ENCODE measurements at regions not wholly inside any gene's neighbourhood (a gene's known extent, or its start where the extent isn't known, plus 50 kb on each side); places are given as distances from the start of the nearest gene placed in this dataset.

- Histone ChIP-seq H3K36me3 (ENCODE audit: control insufficient read depth in 2 of 2, insufficient read depth in 1 of 2, low read length in 2 of 2) (no peaks in the 10 kb centered on the region), H3K9me3 (ENCODE audit: control insufficient read depth, insufficient read depth, low read depth, low read length) (no peaks in the 10 kb centered on the region), H3K4me3 (ENCODE audit: low read depth, low read length) (no peak overlapping the region), H3K27ac (ENCODE audit: extremely low read depth, low read depth, low read length) (no peak overlapping the region), H3K4me1 (ENCODE audit: control insufficient read depth, insufficient read depth, low read length) (no peaks in the 10 kb centered on the region)
- ChIA-PET POLR2A (no interaction called here), CTCF (no interaction called here)
- no peak for TF ChIP-seq YY1 (tag by site-specific recombination; IDR thresholded peaks at IDR 0.05)
- TF ChIP-seq ZNF302 (tag by site-specific recombination; IDR thresholded peaks at IDR 0.05; ENCODE audit: low read depth) = no peak
- TF ChIP-seq ZNF660 (tag by site-specific recombination; IDR thresholded peaks at IDR 0.05) = no peak
- TF ChIP-seq KLF8 (tag by site-specific recombination; IDR thresholded peaks at IDR 0.05) = no peak
- no peak for TF ChIP-seq ZNF138 (tag by site-specific recombination; IDR thresholded peaks at IDR 0.05; ENCODE audit: borderline replicate concordance)
- no peak for TF ChIP-seq CTCF (tag by site-specific recombination; IDR thresholded peaks at IDR 0.05)
- no peak for TF ChIP-seq BCL11B (tag by site-specific recombination; IDR thresholded peaks at IDR 0.05; ENCODE audit: low read depth)
Observed at GRCh38 chr3:20751296-20751695, 565.3 kb upstream of the SGO1 start.

GRCh38 chr3:20747741-20748140 is 561.7 kb upstream of the SGO1 start:
- no peak for TF ChIP-seq ZFP37 (tag by site-specific recombination; IDR thresholded peaks at IDR 0.05)
- Histone ChIP-seq H3K4me3 (ENCODE audit: low read depth, low read length) (no peak overlapping the region), H3K4me1 (ENCODE audit: control insufficient read depth, insufficient read depth, low read length) (no peaks in the 10 kb centered on the region), H3K9me3 (ENCODE audit: control insufficient read depth, insufficient read depth, low read depth, low read length) (no peaks in the 10 kb centered on the region), H3K27ac (ENCODE audit: extremely low read depth, low read depth, low read length) (no peak overlapping the region), H3K36me3 (ENCODE audit: control insufficient read depth in 2 of 2, insufficient read depth in 1 of 2, low read length in 2 of 2) (no peaks in the 10 kb centered on the region)
- POLR2A ChIA-PET = no interaction called here
- CTCF ChIA-PET = no interaction called here

GRCh38 chr3:20743553-20744321 is 557.7 kb upstream of the SGO1 start:
- POLR2A ChIA-PET = no interaction called here
- H3K27ac ChIP-seq (ENCODE audit: extremely low read depth, low read depth, low read length) = no peak overlapping the region
- CTCF ChIA-PET = no interaction called here
- no peak for TF ChIP-seq ZIC2 (tag by site-specific recombination; IDR thresholded peaks at IDR 0.05)
- TF ChIP-seq PRDM2 (tag by site-specific recombination; IDR thresholded peaks at IDR 0.05; ENCODE audit: borderline replicate concordance) = no peak
- TF ChIP-seq SCRT1 (tag by site-specific recombination; IDR thresholded peaks at IDR 0.05; ENCODE audit: borderline replicate concordance) = no peak
- TF ChIP-seq ZSCAN4 (tag by site-specific recombination; IDR thresholded peaks at IDR 0.05) = no peak
- no peak for TF ChIP-seq ZSCAN16 (tag by site-specific recombination; IDR thresholded peaks at IDR 0.05)
- no peak for TF ChIP-seq ZNF785 (tag by site-specific recombination; IDR thresholded peaks at IDR 0.05)
- TF ChIP-seq ZNF658 (tag by site-specific recombination; IDR thresholded peaks at IDR 0.05) = no peak
- TF ChIP-seq ZFP69B (tag by site-specific recombination; IDR thresholded peaks at IDR 0.05) = no peak
- no peak for TF ChIP-seq ZNF362 (tag by site-specific recombination; IDR thresholded peaks at IDR 0.05)
- no peak for TF ChIP-seq ZBTB8A (tag by site-specific recombination; IDR thresholded peaks at IDR 0.05)
- no peak for TF ChIP-seq ZNF133 (tag by site-specific recombination; IDR thresholded peaks at IDR 0.05)
- no peak for TF ChIP-seq ZNF138 (tag by site-specific recombination; IDR thresholded peaks at IDR 0.05; ENCODE audit: borderline replicate concordance)
- no peak for TF ChIP-seq ZNF639 (tag by site-specific recombination; IDR thresholded peaks at IDR 0.05)

More at GRCh38 chr3:20743553-20744321, 557.7 kb upstream of the SGO1 start:
- H3K36me3 ChIP-seq (ENCODE audit: control insufficient read depth in 2 of 2, insufficient read depth in 1 of 2, low read length in 2 of 2) = no peaks in the 10 kb centered on the region
- H3K9me3 ChIP-seq (ENCODE audit: control insufficient read depth, insufficient read depth, low read depth, low read length) = no peaks in the 10 kb centered on the region
- H3K4me1 ChIP-seq (ENCODE audit: control insufficient read depth, insufficient read depth, low read length) = no peaks in the 10 kb centered on the region
- H3K4me3 ChIP-seq (ENCODE audit: low read depth, low read length) = no peak overlapping the region
